HepG2 (cell line): ENCODE measurements at regions not wholly inside any gene's neighbourhood (a gene's known extent, or its start where the extent isn't known, plus 50 kb on each side); places are given as distances from the start of the nearest gene placed in this dataset.

Experiments used
- ATAC-seq: fragments of 200-7000 bp; cut with Tn5 transposase; 3 replicates; pipeline ENCODE4 v1.9.1; 2020; ENCODE audit warnings: mild to moderate bottlenecking, moderate library complexity
- BruUV-seq: library from RNA; stranded (reverse); fragments of 400-500 nt; replicated peaks from 2 replicates; lab custom pipeline; 2021; lab: Mats Ljungman, UMichigan
- CTCF ChIA-PET: fragments of 300-600 bp; formaldehyde crosslinking; extraction: SDS; loops from one replicate; lab custom pipeline; 2021; ENCODE audit warnings: low total read pairs, inconsistent platforms, low intra/inter-chr PET ratio; lab: Yijun Ruan, JAX
- POLR2A ChIA-PET: fragments of 350-600 bp; sonication (Branson Sonifier 250); formaldehyde crosslinking; loops from one replicate; lab custom pipeline; 2020; ENCODE audit warnings: antibody characterized with exemption, inconsistent platforms; lab: Yijun Ruan, JAX
- DNase-seq: peaks from one replicate; pipeline ENCODE4 v3.0.0-alpha.2; 2015; ENCODE audit warnings: low spot score
- FAIRE-seq: peaks from 3 replicates; lab custom pipeline; 2011; peaks lifted over from hg19 to GRCh38; lab: Jason Lieb, UNC
- H2AFZ ChIP-seq: one replicate; pipeline ENCODE4 v1.6.1; 2011; ENCODE audit warnings: low read length, inconsistent platforms
- H3K27ac ChIP-seq: fragments of 300-600 bp; 3 replicates; pipeline ENCODE4 v1.8.0; 2011; ENCODE audit warnings: mixed run types, mild to moderate bottlenecking, mixed read lengths, low read length, inconsistent platforms; ENCODE audit not compliant: insufficient read depth; ENCODE audit errors: extremely low read length
- H3K27me3 ChIP-seq, 2 experiments: fragments of 200-600 bp in 1 of 2; 2 replicates in 1 of 2; 3 replicates in 1 of 2; pipeline versions ENCODE4 v1.6.0 to v1.8.0; 2011; ENCODE audit warnings: low read length in 2 of 2, mild to moderate bottlenecking in 2 of 2, moderate library complexity in 2 of 2, inconsistent platforms in 1 of 2; ENCODE audit not compliant: insufficient read depth in 2 of 2, control insufficient read depth in 1 of 2
- H3K36me3 ChIP-seq, 2 experiments: fragments of 200-600 bp in 1 of 2; replicated peaks in 1 of 2; 2 replicates in 1 of 2; 3 replicates in 1 of 2; pipeline versions ENCODE4 v1.5.1 to v1.8.0; 2011; ENCODE audit warnings: low read length in 2 of 2, inconsistent platforms in 1 of 2; ENCODE audit not compliant: insufficient read depth in 2 of 2, control insufficient read depth in 1 of 2
- H3K4me1 ChIP-seq: 2 replicates; pipeline ENCODE4 v1.5.1; 2012; ENCODE audit warnings: low read length, inconsistent platforms; ENCODE audit not compliant: insufficient read depth
- H3K4me2 ChIP-seq: 2 replicates; pipeline ENCODE4 v1.6.0; 2011; ENCODE audit warnings: low read depth, low read length, inconsistent platforms
- H3K4me3 ChIP-seq, 3 experiments: fragments of 200-600 bp in 1 of 3; sonication (generic), shearing (Covaris generic) in 1 of 3; replicated peaks in 1 of 3; 2 replicates each; pipeline ENCODE4 v1.5.1; 2011 to 2016; ENCODE audit warnings: low read length in 3 of 3, inconsistent platforms in 2 of 3, low read depth in 2 of 3, mild to moderate bottlenecking in 2 of 3, control low read depth in 1 of 3, mixed read lengths in 1 of 3; ENCODE audit not compliant: insufficient read depth in 1 of 3
- H3K79me2 ChIP-seq: one replicate; pipeline ENCODE4 v1.6.1; 2011; ENCODE audit warnings: low read length, inconsistent platforms; ENCODE audit not compliant: insufficient read depth
- H3K9ac ChIP-seq: 2 replicates; pipeline ENCODE4 v1.6.0; 2011; ENCODE audit warnings: mild to moderate bottlenecking, low read depth, low read length, inconsistent platforms; ENCODE audit not compliant: insufficient read depth
- H3K9me3 ChIP-seq: 2 replicates; pipeline ENCODE4 v1.5.1; 2012; ENCODE audit warnings: mild to moderate bottlenecking, low read length
- H4K20me1 ChIP-seq: 2 replicates; pipeline ENCODE4 v1.6.0; 2011; ENCODE audit warnings: inconsistent platforms, mild to moderate bottlenecking, low read length, moderate library complexity; ENCODE audit not compliant: insufficient read depth
- CEBPG ChIP-seq: IDR thresholded peaks from 2 replicates; pipeline ENCODE4 v1.6.1; 2016
- EED ChIP-seq: sonication (generic); formaldehyde crosslinking; IDR thresholded peaks from 2 replicates; pipeline ENCODE4 v1.5.0; 2020; ENCODE audit warnings: mild to moderate bottlenecking, missing genetic modification reagents
- RNF219 ChIP-seq: sonication (generic); formaldehyde crosslinking; IDR thresholded peaks from 2 replicates; pipeline ENCODE4 v1.5.0; 2020; ENCODE audit warnings: mild to moderate bottlenecking, missing genetic modification reagents
- TFDP1 ChIP-seq: IDR thresholded peaks from 2 replicates; pipeline ENCODE4 v1.6.1; 2016; ENCODE audit warnings: missing compliant biosample characterization, missing genetic modification reagents, borderline replicate concordance
- TIGD3 ChIP-seq: sonication (generic); formaldehyde crosslinking; IDR thresholded peaks from 2 replicates; pipeline ENCODE4 v1.5.1; 2020; ENCODE audit warnings: mild to moderate bottlenecking, missing genetic modification reagents, borderline replicate concordance
- WGBS: methylation state at CpG from one replicate; pipeline ENCODE4 v1.1.6; 2017; ENCODE audit warnings: low lambda C conversion rate; 5-methylcytosine and 5-hydroxymethylcytosine counted together
- in situ Hi-C: cut with HindIII; loops from 2 replicates; pipeline ENCODE4 v1.10.0; 2017; ENCODE audit warnings: low pct_unique_long_range_greater_than_20kb; ENCODE audit not compliant: extremely low pct_ligation_motif_present
- intact Hi-C: fragments of 100-400 bp; cut with micrococcal nuclease; formaldehyde crosslinking; loops from one replicate; pipeline ENCODE4 v1.10.0; 2022; ENCODE audit not compliant: unreplicated experiment

GRCh38 chr6:132907231-132907630, 92.9 kb downstream of the RPS12 start:
- Histone ChIP-seq H4K20me1 (no peaks in the 10 kb centered on the region), H3K79me2 (no peaks in the 10 kb centered on the region), H3K4me2 (no peak overlapping the region), H3K27ac (no peak overlapping the region), H3K27me3 (peaks cover 0 to 1% of the 10 kb centered on the region in 2 experiments; a peak in 2 of 5 replicates), H3K36me3 (no peaks in the 10 kb centered on the region), H2AFZ (no peak overlapping the region), H3K9ac (no peak overlapping the region), H3K4me1 (no peaks in the 10 kb centered on the region), H3K9me3 (no peaks in the 10 kb centered on the region), H3K4me3 (no peak overlapping the region)
- POLR2A ChIA-PET = no interaction called here
- no peak for TF ChIP-seq TIGD3 (CRISPR knock-in tag)
- TF ChIP-seq TFDP1 (CRISPR knock-in tag) = no peak
- no peak for TF ChIP-seq CEBPG (CRISPR knock-in tag)
- no peak for TF ChIP-seq EED (CRISPR knock-in tag)
- no peak for TF ChIP-seq RNF219 (CRISPR knock-in tag)
- CTCF ChIA-PET = no interaction called here
- in situ Hi-C loops (no loop called here), intact Hi-C loops (no loop called here)
- DNase-seq = no peak
- BruUV-seq = no TSS peak
- ATAC-seq = no peak
- WGBS = 2% methylated on average over 1 of the region's 1 CpG
- no peak for FAIRE-seq
